CD14-positive monocyte (primary cell): ENCODE measurements at regions not wholly inside any gene's neighbourhood (a gene's known extent, or its start where the extent isn't known, plus 50 kb on each side); places are given as distances from the start of the nearest gene placed in this dataset.
A peak's percentile ranks its signal among the peaks of the same experiment; 100 is the strongest.

ENCODE experiments used
- DNase-seq, 3 donors: peaks; one replicate each; pipeline ENCODE4 v3.0.0-alpha.2; 2011 to 2022
- H2AFZ ChIP-seq: 2 replicates; pipeline ENCODE4 v1.6.0; 2012; ENCODE audit warnings: mild to moderate bottlenecking, low read depth, low read length, inconsistent platforms; ENCODE audit not compliant: insufficient read depth, poor library complexity, severe bottlenecking
- H3K27ac ChIP-seq, 2 donors: 1 replicate in 1 of 2; 2 replicates in 1 of 2; pipeline ENCODE4 v1.5.1; 2012 to 2013; ENCODE audit warnings: low read length in 2 of 2, control low read depth in 1 of 2, inconsistent platforms in 1 of 2, low read depth in 1 of 2, mild to moderate bottlenecking in 1 of 2
- H3K27me3 ChIP-seq, 2 donors: one replicate each; pipeline versions ENCODE4 v1.6.0 to v1.6.1; 2011 to 2013; ENCODE audit warnings: low read length in 2 of 2; ENCODE audit not compliant: control insufficient read depth in 2 of 2, insufficient read depth in 2 of 2
- H3K36me3 ChIP-seq, 2 donors: replicated peaks in 1 of 2; 1 replicate in 1 of 2; 2 replicates in 1 of 2; pipeline versions ENCODE4 v1.5.1 to v1.6.1; 2012 to 2013; ENCODE audit warnings: low read length in 2 of 2, control low read depth in 1 of 2, inconsistent platforms in 1 of 2, mild to moderate bottlenecking in 1 of 2; ENCODE audit not compliant: insufficient read depth in 2 of 2, control insufficient read depth in 1 of 2
- H3K4me1 ChIP-seq, 2 donors: 1 replicate in 1 of 2; 2 replicates in 1 of 2; pipeline versions ENCODE4 v1.5.1 to v1.6.1; 2012 to 2013; ENCODE audit warnings: low read length in 2 of 2, control low read depth in 1 of 2, inconsistent platforms in 1 of 2, mild to moderate bottlenecking in 1 of 2, moderate library complexity in 1 of 2; ENCODE audit not compliant: insufficient read depth in 2 of 2, control insufficient read depth in 1 of 2
- H3K4me2 ChIP-seq: replicated peaks from 2 replicates; pipeline ENCODE3; 2012; ENCODE audit warnings: low read length, moderate library complexity, mild to moderate bottlenecking; ENCODE audit not compliant: poor library complexity, severe bottlenecking; ENCODE audit errors: extremely low read depth
- H3K4me3 ChIP-seq, 3 experiments: fragments of 200-600 bp in 1 of 3; sonication (generic) in 1 of 3; replicated peaks in 1 of 3; 1 replicate in 2 of 3; 2 replicates in 1 of 3; pipeline ENCODE4 v1.5.1; 2011 to 2013; ENCODE audit warnings: low read length in 3 of 3, mild to moderate bottlenecking in 3 of 3, control low read depth in 2 of 3, low read depth in 2 of 3, inconsistent platforms in 1 of 3, moderate library complexity in 1 of 3
- H3K79me2 ChIP-seq: 2 replicates; pipeline ENCODE4 v1.6.0; 2012; ENCODE audit warnings: mild to moderate bottlenecking, control low read depth, inconsistent platforms, low read length, moderate library complexity; ENCODE audit not compliant: insufficient read depth
- H3K9ac ChIP-seq: 2 replicates; pipeline ENCODE4 v1.6.0; 2017; ENCODE audit warnings: low read length, mild to moderate bottlenecking; ENCODE audit not compliant: insufficient read depth, poor library complexity, severe bottlenecking
- H3K9me3 ChIP-seq, 2 donors: replicated peaks in 1 of 2; 1 replicate in 1 of 2; 2 replicates in 1 of 2; pipeline versions ENCODE4 v1.5.1 to v1.6.1; 2012 to 2013; ENCODE audit warnings: low read length in 2 of 2, control low read depth in 1 of 2; ENCODE audit not compliant: control insufficient read depth in 1 of 2, insufficient read depth in 1 of 2
- H4K20me1 ChIP-seq: 2 replicates; pipeline ENCODE4 v1.6.0; 2012; ENCODE audit warnings: mild to moderate bottlenecking, low read length, control low read depth, moderate library complexity; ENCODE audit not compliant: insufficient read depth
- H3K27ac Mint-ChIP-seq, 7 donors: one replicate each; pipeline ENCODE4 v1.8.0; 2020; ENCODE audit warnings: mild to moderate bottlenecking in 7 of 7, mixed read lengths in 7 of 7, moderate library complexity in 6 of 7, inconsistent platforms in 2 of 7
- H3K27me3 Mint-ChIP-seq, 3 donors: one replicate each; pipeline ENCODE4 v1.8.0; 2021 to 2022; ENCODE audit warnings: low read depth in 3 of 3, mild to moderate bottlenecking in 3 of 3, mixed read lengths in 3 of 3, moderate library complexity in 3 of 3, inconsistent platforms in 1 of 3
- H3K36me3 Mint-ChIP-seq, 2 donors: one replicate each; pipeline ENCODE4 v1.8.0; 2020; ENCODE audit warnings: mixed read lengths in 2 of 2, inconsistent platforms in 1 of 2, mild to moderate bottlenecking in 1 of 2
- H3K4me1 Mint-ChIP-seq: one replicate; pipeline ENCODE4 v1.8.0; 2020; ENCODE audit warnings: mild to moderate bottlenecking, mixed read lengths
- H3K4me3 Mint-ChIP-seq, 2 donors: one replicate each; pipeline ENCODE4 v1.8.0; 2020; ENCODE audit warnings: mild to moderate bottlenecking in 2 of 2, mixed read lengths in 2 of 2, moderate library complexity in 1 of 2
- H3K9me3 Mint-ChIP-seq, 7 donors: one replicate each; pipeline ENCODE4 v1.8.0; 2020 to 2022; ENCODE audit warnings: mixed read lengths in 7 of 7, mild to moderate bottlenecking in 6 of 7, moderate library complexity in 6 of 7, inconsistent platforms in 2 of 7
- WGBS: methylation state at CpG from one replicate; pipeline ENCODE4 v1.1.5; 2013; ENCODE audit warnings: missing lambda C conversion rate; ENCODE audit not compliant: insufficient coverage; 5-methylcytosine and 5-hydroxymethylcytosine counted together
- intact Hi-C, 2 donors: fragments of 100-400 bp; cut with micrococcal nuclease; formaldehyde crosslinking; loops; one replicate each; pipeline versions ENCODE4 v1.15.0 to v1.15.1; 2023
- TF ChIP-seq, protein P1 (sequence below): fragments of 200-600 bp; IDR thresholded peaks from one replicate; pipeline ENCODE4 v1.8.0; 2022; ENCODE audit warnings: antibody characterized with exemption, mild to moderate bottlenecking

DNA sequence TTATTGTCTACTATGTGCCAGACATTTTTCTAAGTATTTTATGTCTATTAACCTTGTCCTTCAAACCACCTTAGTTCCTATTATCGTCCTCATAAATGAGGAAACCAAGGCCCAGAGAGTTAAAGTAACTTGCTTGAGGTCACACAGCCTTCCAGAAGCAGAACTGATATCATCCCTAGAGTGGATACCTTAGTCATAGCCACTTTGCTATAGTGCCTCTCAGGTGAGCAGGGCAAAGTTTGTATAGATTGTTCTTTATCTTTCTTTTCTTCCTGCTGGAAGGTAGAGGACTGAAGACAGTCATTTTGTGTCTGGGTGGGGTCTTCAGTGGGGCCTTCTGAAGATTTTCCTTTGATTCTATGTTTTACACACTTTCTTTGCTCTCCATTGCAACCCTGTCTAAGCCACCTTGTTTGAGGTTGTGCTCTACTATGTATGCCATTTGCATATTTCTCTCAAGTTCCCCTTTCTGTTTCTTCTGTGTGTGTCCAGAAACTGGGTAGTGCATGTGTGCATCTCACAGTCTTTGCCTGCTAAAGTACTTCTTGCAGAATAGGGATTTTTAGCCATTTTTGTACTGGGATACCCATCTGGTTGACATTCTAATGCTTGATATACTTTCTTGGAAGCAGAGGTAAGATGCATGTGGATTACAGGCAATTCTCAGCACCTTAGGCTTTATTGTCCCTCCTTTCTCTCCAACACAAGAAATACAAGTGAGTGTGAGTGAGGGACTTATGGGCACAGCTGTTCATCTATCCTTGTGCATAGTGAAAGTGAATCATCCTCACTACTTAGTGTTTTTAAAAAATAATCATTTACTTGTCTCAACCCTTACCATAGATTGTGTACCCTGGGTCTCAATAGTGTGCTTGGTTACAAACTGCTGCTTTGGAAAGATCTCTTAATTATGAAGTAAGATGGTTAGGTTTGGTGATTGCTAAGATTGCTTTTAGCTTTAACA lies 207.6 kb upstream of the HMCN1 start:
- Mint-ChIP-seq H3K4me3 (no peak overlapping the region), H3K4me1 (peaks cover 7% of the 10 kb centered on the region), H3K27me3 (peaks cover 0 to 1% (median 0%) of the 10 kb centered on the region in 3 donors), H3K9me3 (peaks cover 0 to 6% (median 2%) of the 10 kb centered on the region in 7 donors), H3K27ac (peak overlapping the region in 1 of 7 donors; percentile 57), H3K36me3 (no peaks in the 10 kb centered on the region)
- Histone ChIP-seq H3K4me3 (no peak overlapping the region), H3K4me2 (no peak overlapping the region), H3K27ac (no peak overlapping the region), H3K4me1 (peaks cover 8% of the 10 kb centered on the region in 2 donors), H2AFZ (no peak overlapping the region), H3K9me3 (peaks cover 0 to 6% of the 10 kb centered on the region in 2 donors), H3K27me3 (no peaks in the 10 kb centered on the region), H4K20me1 (no peaks in the 10 kb centered on the region), H3K79me2 (no peaks in the 10 kb centered on the region), H3K9ac (no peak overlapping the region), H3K36me3 (no peaks in the 10 kb centered on the region)
- DNase-seq = peak; percentile 23 to 48 (median 42)
- TF ChIP-seq, protein P1, sequence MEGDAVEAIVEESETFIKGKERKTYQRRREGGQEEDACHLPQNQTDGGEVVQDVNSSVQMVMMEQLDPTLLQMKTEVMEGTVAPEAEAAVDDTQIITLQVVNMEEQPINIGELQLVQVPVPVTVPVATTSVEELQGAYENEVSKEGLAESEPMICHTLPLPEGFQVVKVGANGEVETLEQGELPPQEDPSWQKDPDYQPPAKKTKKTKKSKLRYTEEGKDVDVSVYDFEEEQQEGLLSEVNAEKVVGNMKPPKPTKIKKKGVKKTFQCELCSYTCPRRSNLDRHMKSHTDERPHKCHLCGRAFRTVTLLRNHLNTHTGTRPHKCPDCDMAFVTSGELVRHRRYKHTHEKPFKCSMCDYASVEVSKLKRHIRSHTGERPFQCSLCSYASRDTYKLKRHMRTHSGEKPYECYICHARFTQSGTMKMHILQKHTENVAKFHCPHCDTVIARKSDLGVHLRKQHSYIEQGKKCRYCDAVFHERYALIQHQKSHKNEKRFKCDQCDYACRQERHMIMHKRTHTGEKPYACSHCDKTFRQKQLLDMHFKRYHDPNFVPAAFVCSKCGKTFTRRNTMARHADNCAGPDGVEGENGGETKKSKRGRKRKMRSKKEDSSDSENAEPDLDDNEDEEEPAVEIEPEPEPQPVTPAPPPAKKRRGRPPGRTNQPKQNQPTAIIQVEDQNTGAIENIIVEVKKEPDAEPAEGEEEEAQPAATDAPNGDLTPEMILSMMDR = no peak
- 86% methylated on average over 1 of the region's 1 CpG for WGBS
- intact Hi-C loops = no loop called here

DNA sequence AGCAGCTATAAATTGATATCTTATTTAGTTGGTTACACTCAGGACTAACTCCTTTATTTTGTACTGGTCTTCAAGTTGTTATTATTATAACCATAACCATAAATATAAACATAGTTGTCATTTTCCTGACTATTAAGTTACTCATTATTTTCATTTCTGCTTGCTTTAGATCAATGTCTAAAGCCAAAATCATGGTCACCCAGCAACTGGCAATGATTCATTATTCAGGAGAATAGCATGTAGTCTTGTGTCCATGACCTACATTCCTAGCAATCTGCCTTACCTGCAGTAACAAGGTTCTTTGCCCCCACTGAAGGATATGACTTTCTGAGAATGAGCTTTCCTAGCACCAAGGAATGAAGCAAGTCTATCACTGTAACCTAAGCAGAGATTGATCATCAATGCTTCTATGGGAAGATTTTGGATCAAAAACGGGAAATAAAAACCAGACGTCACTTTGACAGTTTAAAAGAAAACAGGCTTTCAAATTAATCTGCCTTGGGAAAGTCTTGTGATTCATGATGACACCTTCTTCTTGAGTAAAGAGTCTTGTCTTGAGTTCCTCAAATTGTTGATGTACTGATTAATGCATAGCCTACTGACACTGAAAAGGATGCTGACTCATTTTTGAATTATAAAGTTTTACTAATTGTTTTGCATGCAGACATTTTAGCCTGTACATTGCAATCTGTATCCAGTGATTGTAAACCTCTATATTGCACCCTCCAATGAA lies 203.3 kb upstream of the IVNS1ABP start:
- TF ChIP-seq, protein P1 = no peak
- Histone ChIP-seq H2AFZ (no peak overlapping the region), H3K4me1 (peaks cover 11 to 14% of the 10 kb centered on the region in 2 donors), H3K4me3 (no peak overlapping the region), H3K27me3 (no peaks in the 10 kb centered on the region), H3K4me2 (no peak overlapping the region), H4K20me1 (no peaks in the 10 kb centered on the region), H3K9ac (no peak overlapping the region), H3K27ac (peak overlapping the region in 1 of 2 donors; percentile 91), H3K36me3 (no peaks in the 10 kb centered on the region), H3K79me2 (no peaks in the 10 kb centered on the region), H3K9me3 (peaks cover 10 to 11% of the 10 kb centered on the region in 2 donors)
- H3K27ac Mint-ChIP-seq = peak overlapping the region; percentile 82 to 97 (median 96)
- peak; percentile 81 to 95 (median 93) for DNase-seq
- peaks cover 0 to 4% of the 10 kb centered on the region in 2 donors for H3K36me3 Mint-ChIP-seq
- H3K4me1 Mint-ChIP-seq = peaks cover 10% of the 10 kb centered on the region
- H3K4me3 Mint-ChIP-seq = peak overlapping the region in 1 of 2 donors; percentile 1
- no peaks in the 10 kb centered on the region for H3K27me3 Mint-ChIP-seq
- intact Hi-C loops = no loop called here
- H3K9me3 Mint-ChIP-seq = peaks cover 8 to 19% (median 12%) of the 10 kb centered on the region in 7 donors
- no CpG with 5 or more reads among the region's 2 CpGs for WGBS
